A204.1 (cell line): ENCODE measurements at regions not wholly inside any gene's neighbourhood (a gene's known extent, or its start where the extent isn't known, plus 50 kb on each side); places are given as distances from the start of the nearest gene placed in this dataset.

ENCODE experiments used
- FAIRE-seq: peaks from 2 replicates; lab custom pipeline; 2012; peaks lifted over from hg19 to GRCh38; lab: Jason Lieb, UNC

- FAIRE-seq = no peak
These were observed 371.3 kb downstream of the TUSC7 start for GRCh38 chr3:117080872-117081271.

- no peak for FAIRE-seq
These were observed 374.7 kb downstream of the TUSC7 start for GRCh38 chr3:117084277-117084676.

- FAIRE-seq = no peak
These were observed 375.2 kb downstream of the TUSC7 start for GRCh38 chr3:117084739-117085270.

- no peak for FAIRE-seq
These were observed 382.1 kb downstream of the TUSC7 start for GRCh38 chr3:117091676-117092075.

- FAIRE-seq = no peak
These were observed 387.0 kb downstream of the TUSC7 start for GRCh38 chr3:117096549-117096948.

GRCh38 chr3:117097351-117097750, 387.8 kb downstream of the TUSC7 start:
- FAIRE-seq = no peak

- FAIRE-seq = no peak
These were observed 392.1 kb downstream of the TUSC7 start for GRCh38 chr3:117101697-117102096.

- no peak for FAIRE-seq
These were observed 392.8 kb downstream of the TUSC7 start for GRCh38 chr3:117102426-117102825.

- FAIRE-seq = no peak
These were observed 394.1 kb downstream of the TUSC7 start for GRCh38 chr3:117103675-117104074.

- no peak for FAIRE-seq
These were observed 394.8 kb downstream of the TUSC7 start for GRCh38 chr3:117104381-117104780.

GRCh38 chr3:117104792-117105191, 395.2 kb downstream of the TUSC7 start:
- no peak for FAIRE-seq

- no peak for FAIRE-seq
These were observed 396.1 kb downstream of the TUSC7 start for GRCh38 chr3:117105686-117106085.

GRCh38 chr3:117106396-117106795, 396.8 kb downstream of the TUSC7 start:
- no peak for FAIRE-seq

- FAIRE-seq = no peak
These were observed 398.4 kb downstream of the TUSC7 start for GRCh38 chr3:117107946-117108345.

GRCh38 chr3:117109178-117109577, 399.6 kb downstream of the TUSC7 start:
- no peak for FAIRE-seq

- no peak for FAIRE-seq
These were observed 405.1 kb downstream of the TUSC7 start for GRCh38 chr3:117114517-117115265.

GRCh38 chr3:117117188-117117936, 407.8 kb downstream of the TUSC7 start:
- no peak for FAIRE-seq

GRCh38 chr3:117118604-117119003, 409.0 kb downstream of the TUSC7 start:
- FAIRE-seq = no peak

- no peak for FAIRE-seq
These were observed 410.4 kb downstream of the TUSC7 start for GRCh38 chr3:117120014-117120413.

GRCh38 chr3:117122609-117123008, 413.0 kb downstream of the TUSC7 start:
- no peak for FAIRE-seq

- no peak for FAIRE-seq
These were observed 416.9 kb downstream of the TUSC7 start for GRCh38 chr3:117126460-117126859.

GRCh38 chr3:117126946-117127546, 417.5 kb downstream of the TUSC7 start:
- FAIRE-seq = no peak

GRCh38 chr3:117128133-117128532, 418.6 kb downstream of the TUSC7 start:
- no peak for FAIRE-seq
